ENCODE measurements at regions not wholly inside any gene's neighbourhood (a gene's known extent, or its start where the extent isn't known, plus 50 kb on each side); places are given as distances from the start of the nearest gene placed in this dataset.

- no peak for DNase-seq (ENCODE audit: low spot score in 2 of 2)
- H3K4me1 ChIP-seq = no peaks in the 10 kb centered on the region
- no peak overlapping the region for H3K27ac ChIP-seq
- H3K9me3 ChIP-seq = no peaks in the 10 kb centered on the region
- H3K27me3 ChIP-seq = no peaks in the 10 kb centered on the region
- TF ChIP-seq EP300 (IDR thresholded peaks at IDR 0.05) (no peak), CTCF (IDR thresholded peaks at IDR 0.05) (no peak), POLR2AphosphoS5 (IDR thresholded peaks at IDR 0.05) (no peak), POLR2A (IDR thresholded peaks at IDR 0.05) (no peak)
- 31% methylated on average over 3 of the region's 3 CpGs for WGBS
- no peak overlapping the region for H3K4me3 ChIP-seq
- H3K36me3 ChIP-seq = no peaks in the 10 kb centered on the region
Measured at GRCh38 chr1:166705376-166706289, 133.6 kb upstream of the POGK start.

- DNase-seq (ENCODE audit: low spot score in 2 of 2) = no peak
- TF ChIP-seq POLR2AphosphoS5 (IDR thresholded peaks at IDR 0.05) (no peak), EP300 (IDR thresholded peaks at IDR 0.05) (no peak), POLR2A (IDR thresholded peaks at IDR 0.05) (no peak), CTCF (IDR thresholded peaks at IDR 0.05) (no peak)
- no peaks in the 10 kb centered on the region for H3K36me3 ChIP-seq
Measured at GRCh38 chr1:166716620-166717019, 122.7 kb upstream of the POGK start.

GRCh38 chr1:166721145-166721544 lies 118.1 kb upstream of the POGK start:
- TF ChIP-seq CTCF (IDR thresholded peaks at IDR 0.05) (no peak), POLR2A (IDR thresholded peaks at IDR 0.05) (no peak)
- Histone ChIP-seq H3K9me3 (no peaks in the 10 kb centered on the region), H3K27ac (no peak overlapping the region), H3K4me1 (no peaks in the 10 kb centered on the region), H3K4me3 (no peak overlapping the region), H3K36me3 (no peaks in the 10 kb centered on the region), H3K27me3 (no peaks in the 10 kb centered on the region)
- DNase-seq (ENCODE audit: low spot score in 2 of 2) = no peak
- 48% methylated on average over 2 of the region's 2 CpGs for WGBS

More at GRCh38 chr1:166716620-166717019, 122.7 kb upstream of the POGK start:
- Histone ChIP-seq H3K9me3 (peaks cover 7% of the 10 kb centered on the region), H3K27ac (no peak overlapping the region), H3K4me1 (no peaks in the 10 kb centered on the region), H3K4me3 (no peak overlapping the region), H3K27me3 (no peaks in the 10 kb centered on the region)

GRCh38 chr1:166730299-166730888 lies 108.9 kb upstream of the POGK start:
- Histone ChIP-seq H3K27me3 (no peaks in the 10 kb centered on the region), H3K4me1 (no peaks in the 10 kb centered on the region), H3K36me3 (no peaks in the 10 kb centered on the region), H3K27ac (no peak overlapping the region), H3K4me3 (no peak overlapping the region), H3K9me3 (peaks cover 12% of the 10 kb centered on the region)
- 63% methylated on average over 1 of the region's 1 CpG for WGBS
- TF ChIP-seq POLR2AphosphoS5 (IDR thresholded peaks at IDR 0.05) (no peak), POLR2A (IDR thresholded peaks at IDR 0.05) (no peak), EP300 (IDR thresholded peaks at IDR 0.05) (no peak)
- DNase-seq (ENCODE audit: low spot score in 2 of 2) = no peak

- peaks cover 4% of the 10 kb centered on the region for H3K9me3 ChIP-seq
- DNase-seq (ENCODE audit: low spot score in 2 of 2) = no peak
- no peaks in the 10 kb centered on the region for H3K4me1 ChIP-seq
- no peak overlapping the region for H3K27ac ChIP-seq
- H3K27me3 ChIP-seq = no peaks in the 10 kb centered on the region
- H3K36me3 ChIP-seq = no peaks in the 10 kb centered on the region
- no peak for TF ChIP-seq EP300 (IDR thresholded peaks at IDR 0.05)
- TF ChIP-seq CTCF (IDR thresholded peaks at IDR 0.05) = no peak
- TF ChIP-seq POLR2AphosphoS5 (IDR thresholded peaks at IDR 0.05) = no peak
- no peak for TF ChIP-seq POLR2A (IDR thresholded peaks at IDR 0.05)
- H3K4me3 ChIP-seq = no peak overlapping the region
Measured at GRCh38 chr1:166738140-166738539, 101.1 kb upstream of the POGK start.
